Activated T-cell treated with anti-CD3 and anti-CD28 coated beads, Interleukin-2, amount 50 U/mL, for 48 hours (primary cell): ENCODE measurements at regions not wholly inside any gene's neighbourhood (a gene's known extent, or its start where the extent isn't known, plus 50 kb on each side); places are given as distances from the start of the nearest gene placed in this dataset.

Experiments used
- DNase-seq, 2 experiments: peaks; one replicate each; pipeline ENCODE4 v3.0.0-alpha.2; 2020

GRCh38 chr4:125444166-125444565, 129.4 kb downstream of the FAT4 start:
- no peak for DNase-seq

DNA sequence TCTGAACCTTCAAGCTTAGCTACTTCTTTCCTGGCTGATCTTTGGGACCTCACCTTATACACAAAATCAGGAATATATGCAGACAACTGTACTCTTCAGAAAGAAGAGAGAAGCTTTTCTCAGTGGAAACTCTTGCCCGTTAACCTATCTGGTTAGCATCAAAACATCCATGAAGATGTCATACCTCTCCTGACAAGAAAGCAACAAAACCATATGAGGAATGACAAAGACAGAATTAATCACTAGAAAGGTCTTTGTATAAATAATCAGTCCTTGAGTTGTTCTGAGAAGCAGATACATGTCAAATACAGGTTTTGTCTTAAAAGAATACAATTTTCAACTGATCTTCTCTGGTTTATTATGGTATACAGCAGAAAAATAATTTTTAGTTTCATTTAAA, 130.8 kb downstream of the FAT4 start:
- no peak for DNase-seq

GRCh38 chr4:125447551-125448290, 133.0 kb downstream of the FAT4 start:
- no peak for DNase-seq

GRCh38 chr4:125456075-125456474, 141.3 kb downstream of the FAT4 start:
- DNase-seq, result no peak

- DNase-seq, result no peak
These were observed 144.8 kb downstream of the FAT4 start for GRCh38 chr4:125459531-125459930.

- DNase-seq, result no peak
These were observed 147.1 kb downstream of the FAT4 start for GRCh38 chr4:125461676-125462363.

DNA sequence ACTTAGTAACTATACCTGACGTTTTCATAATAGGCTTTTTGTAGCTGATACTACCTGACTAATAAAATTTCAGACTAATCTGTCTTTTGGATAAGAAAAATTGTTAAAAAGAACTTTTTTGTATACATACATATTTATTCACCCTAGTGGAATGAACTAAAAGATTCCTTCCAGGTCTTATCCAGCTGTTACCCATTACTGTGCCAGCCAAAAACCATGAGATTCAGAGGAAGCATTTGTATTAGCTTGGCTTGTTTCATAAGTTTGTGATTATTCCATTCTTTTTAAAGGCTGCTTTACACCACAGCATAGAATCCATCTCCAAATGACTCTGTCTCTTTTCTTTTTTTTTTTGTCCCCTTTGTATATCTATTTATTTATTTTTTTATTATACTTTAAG, 149.4 kb downstream of the FAT4 start:
- no peak for DNase-seq

GRCh38 chr4:125481334-125482045, 166.7 kb downstream of the FAT4 start:
- no peak for DNase-seq

- no peak for DNase-seq
These were observed 168.1 kb downstream of the FAT4 start for GRCh38 chr4:125482822-125483221.

- DNase-seq, result no peak
These were observed 168.5 kb downstream of the FAT4 start for GRCh38 chr4:125483278-125483677.

DNA sequence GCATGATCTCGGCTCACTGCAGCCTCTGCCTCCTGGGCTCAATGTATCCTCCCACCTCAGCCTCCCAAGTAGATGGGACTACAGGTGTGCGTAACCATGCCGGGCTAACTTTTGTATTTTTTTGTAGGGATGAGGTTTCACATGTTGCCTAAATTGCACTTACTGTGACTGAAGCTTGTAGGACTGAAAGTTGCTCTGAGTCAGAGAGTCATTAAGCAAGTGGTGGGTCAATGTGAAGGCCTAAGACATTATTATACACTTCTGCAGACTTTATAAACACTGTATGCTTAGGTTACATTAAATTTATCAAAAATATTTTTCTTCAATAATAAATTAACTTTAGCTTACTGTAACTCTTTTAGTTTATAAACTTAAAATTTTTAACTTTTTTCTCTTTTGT, 170.2 kb downstream of the FAT4 start:
- DNase-seq, result no peak

- no peak for DNase-seq
These were observed 171.6 kb downstream of the FAT4 start for GRCh38 chr4:125486351-125486750.

- no peak for DNase-seq
These were observed 175.4 kb downstream of the FAT4 start for GRCh38 chr4:125489952-125490690.

DNA sequence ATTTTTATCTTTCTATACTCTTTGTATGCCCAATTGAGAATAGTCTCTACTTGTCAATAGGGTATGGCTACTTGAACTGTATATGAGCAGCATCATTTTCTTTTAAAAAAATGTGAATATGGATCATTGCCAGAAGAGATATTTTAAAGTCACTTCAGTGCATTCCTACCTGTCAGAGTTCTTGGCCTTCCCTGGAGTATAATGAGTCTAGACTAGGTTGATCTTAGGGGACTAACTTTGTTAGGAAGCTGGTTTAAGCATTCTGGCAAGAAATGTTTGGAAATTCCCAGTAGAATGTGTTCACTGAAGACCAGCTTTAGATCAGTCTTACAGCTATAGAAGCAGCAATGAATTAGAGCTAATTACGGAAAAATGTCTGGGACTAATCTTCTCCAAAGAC, 178.2 kb downstream of the FAT4 start:
- no peak for DNase-seq

DNA sequence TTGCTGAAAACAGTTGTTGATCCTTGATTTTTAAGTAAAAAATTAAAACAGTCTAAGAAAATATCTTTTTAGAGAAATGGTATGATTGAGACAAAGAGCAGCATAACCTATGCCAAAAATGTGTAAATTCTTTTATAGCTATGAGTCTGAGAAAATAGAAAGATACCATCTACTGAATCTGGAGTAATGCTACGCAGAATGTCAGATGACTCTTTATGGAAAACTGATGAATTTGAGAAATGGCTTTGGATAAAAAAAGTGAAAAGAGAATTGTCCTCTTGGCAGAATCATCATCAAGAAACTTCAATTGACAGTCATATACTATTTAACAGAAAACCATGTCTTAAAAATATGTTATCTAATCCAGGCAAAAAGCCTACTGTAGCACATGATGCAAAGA, 183.1 kb downstream of the FAT4 start:
- no peak for DNase-seq

DNA sequence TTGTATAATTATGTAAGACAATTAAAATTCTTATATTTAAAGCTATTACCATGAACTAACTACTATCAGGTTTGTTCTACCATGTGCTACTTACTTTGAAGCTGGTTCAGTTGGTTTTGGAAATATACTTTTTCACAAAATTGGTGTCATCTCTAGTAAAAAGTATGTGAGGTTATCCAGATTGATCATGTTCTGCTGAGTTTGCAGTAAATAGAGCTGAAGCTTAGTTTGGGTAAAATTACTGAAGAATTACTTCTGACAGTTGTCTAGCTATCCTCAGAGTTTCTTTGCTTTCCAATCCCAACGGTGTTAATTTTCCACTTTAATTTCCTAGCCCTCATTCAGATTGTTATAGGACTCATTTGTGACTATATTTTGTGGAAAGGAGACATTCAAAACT, 184.2 kb downstream of the FAT4 start:
- DNase-seq, result no peak

- no peak for DNase-seq
These were observed 186.3 kb downstream of the FAT4 start for GRCh38 chr4:125501090-125501489.

GRCh38 chr4:125501568-125501967, 186.8 kb downstream of the FAT4 start:
- DNase-seq, result no peak

GRCh38 chr4:125505621-125506020, 190.9 kb downstream of the FAT4 start:
- no peak for DNase-seq

- DNase-seq, result no peak
These were observed 192.4 kb downstream of the FAT4 start for GRCh38 chr4:125507141-125507540.

DNA sequence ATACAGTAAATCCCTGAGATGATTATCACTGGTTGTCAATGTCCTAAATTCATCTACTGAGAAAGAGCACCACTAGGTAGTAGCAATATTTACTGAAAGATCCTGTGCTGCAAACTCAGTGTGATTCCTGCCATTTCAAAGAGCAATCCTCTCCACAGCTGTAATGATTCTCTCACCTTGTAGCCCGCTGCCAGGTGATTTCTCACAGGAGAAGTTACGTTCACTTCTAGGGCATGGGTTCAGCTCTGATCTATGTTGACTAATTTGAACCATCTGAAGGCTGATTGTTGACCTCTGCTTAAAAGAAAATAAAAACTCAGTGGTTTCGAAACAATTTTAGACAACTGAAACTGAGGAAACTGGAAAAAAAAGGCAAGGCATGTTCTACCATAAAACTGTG, 197.0 kb downstream of the FAT4 start:
- no peak for DNase-seq

DNA sequence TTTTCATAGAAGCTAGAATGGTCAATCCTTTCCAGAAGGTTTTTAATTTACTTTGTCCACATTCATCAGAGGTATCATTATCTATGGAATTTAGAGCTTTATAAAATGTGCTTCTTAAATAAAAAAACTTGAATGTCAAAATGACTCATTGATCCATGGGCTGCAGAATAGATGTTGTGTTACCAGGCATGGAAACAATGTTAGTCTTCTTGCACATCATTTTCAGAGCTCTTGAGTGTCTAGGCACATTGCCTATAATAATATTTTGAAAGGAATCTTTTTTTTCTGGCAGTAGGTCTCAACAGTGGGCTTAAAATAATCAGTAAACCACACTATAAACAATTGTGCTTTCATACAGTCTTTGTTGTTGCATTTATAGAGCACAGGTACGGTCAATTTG, 200.3 kb downstream of the FAT4 start:
- DNase-seq, result no peak

- DNase-seq, result no peak
These were observed 203.1 kb downstream of the FAT4 start for GRCh38 chr4:125517831-125518230.
